GM21737 (cell line): ENCODE measurements at regions not wholly inside any gene's neighbourhood (a gene's known extent, or its start where the extent isn't known, plus 50 kb on each side); places are given as distances from the start of the nearest gene placed in this dataset.
"Not testable (repeated sequence)": the region's sequence is repeated elsewhere in the genome, so short reads cannot be mapped to it uniquely, and the experiment has no call there.

Experiments
- ATAC-seq: cut with Tn5 transposase; IDR thresholded peaks from one replicate; pipeline ENCODE4 v1.9.1; 2021; ENCODE audit warnings: mild to moderate bottlenecking, moderate library complexity; ENCODE audit not compliant: unreplicated experiment

GRCh38 chr2:2788076-2788475, 457.0 kb upstream of the MYT1L start:
- no peak for ATAC-seq

- no peak for ATAC-seq
Observed at GRCh38 chr2:2787301-2787907, 456.3 kb upstream of the MYT1L start.

DNA sequence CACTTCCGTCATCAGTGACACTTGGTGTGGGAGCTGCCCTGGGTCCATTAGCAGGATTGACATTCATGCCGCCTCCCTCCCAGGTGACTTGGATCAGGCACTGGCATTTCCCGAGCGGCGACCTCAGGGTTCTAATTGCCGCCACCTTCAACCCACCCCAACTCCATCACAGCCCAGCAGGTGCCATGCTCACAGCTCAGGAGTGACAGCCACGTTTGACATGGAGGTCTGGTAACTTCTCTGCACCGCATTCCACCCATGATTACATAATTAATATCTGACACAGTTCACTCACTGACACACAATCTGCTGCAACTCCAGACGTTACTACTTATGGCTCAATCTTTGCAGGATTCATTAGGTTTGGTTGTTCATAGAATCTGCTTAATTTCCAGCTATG, 450.9 kb upstream of the MYT1L start:
- ATAC-seq: no peak

DNA sequence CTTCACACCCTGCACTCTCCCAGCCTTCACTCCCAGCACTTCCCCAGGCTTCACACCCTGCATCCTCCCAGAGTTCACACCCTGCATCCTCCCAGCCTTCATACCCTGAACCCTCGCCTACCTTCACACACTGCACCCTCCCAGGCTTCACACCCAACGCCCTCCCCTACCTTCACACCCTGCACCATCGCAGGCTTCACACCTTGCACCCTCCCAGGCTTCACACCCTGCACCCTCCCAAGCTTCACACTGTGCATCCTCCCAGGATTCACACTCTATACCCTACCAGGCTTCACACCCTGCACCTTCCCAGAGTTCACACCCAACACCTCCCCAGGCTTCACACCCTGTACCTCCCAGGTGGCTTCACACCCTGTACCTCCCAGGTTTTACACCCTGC, 448.7 kb upstream of the MYT1L start:
- ATAC-seq: no peak

GRCh38 chr2:2777876-2778275, 446.8 kb upstream of the MYT1L start:
- no peak for ATAC-seq

- no peak for ATAC-seq
Observed at GRCh38 chr2:2777213-2777612, 446.1 kb upstream of the MYT1L start.

- no peak for ATAC-seq
Observed at GRCh38 chr2:2775018-2775417, 443.9 kb upstream of the MYT1L start.

- ATAC-seq: no peak
Observed at GRCh38 chr2:2773692-2774091, 442.6 kb upstream of the MYT1L start.

DNA sequence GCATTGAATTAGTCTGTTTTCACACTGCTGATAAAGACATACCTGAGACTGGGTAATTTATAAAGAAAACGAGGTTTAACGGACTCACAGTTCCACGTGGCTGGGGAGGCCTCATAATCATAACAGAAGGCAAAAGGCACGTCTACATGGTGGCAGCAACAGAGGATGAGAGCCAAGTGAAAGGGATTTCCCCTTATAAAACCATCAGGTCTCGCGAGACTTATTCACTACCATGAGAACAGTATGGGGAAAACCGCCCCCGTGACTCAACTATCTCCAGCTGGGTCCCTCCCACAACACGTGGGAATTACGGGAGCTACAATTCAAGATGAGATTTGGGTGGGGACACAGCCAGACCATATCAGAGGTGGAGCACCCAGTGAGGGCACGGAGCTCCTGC, 442.0 kb upstream of the MYT1L start:
- not testable (repeated sequence) for ATAC-seq

DNA sequence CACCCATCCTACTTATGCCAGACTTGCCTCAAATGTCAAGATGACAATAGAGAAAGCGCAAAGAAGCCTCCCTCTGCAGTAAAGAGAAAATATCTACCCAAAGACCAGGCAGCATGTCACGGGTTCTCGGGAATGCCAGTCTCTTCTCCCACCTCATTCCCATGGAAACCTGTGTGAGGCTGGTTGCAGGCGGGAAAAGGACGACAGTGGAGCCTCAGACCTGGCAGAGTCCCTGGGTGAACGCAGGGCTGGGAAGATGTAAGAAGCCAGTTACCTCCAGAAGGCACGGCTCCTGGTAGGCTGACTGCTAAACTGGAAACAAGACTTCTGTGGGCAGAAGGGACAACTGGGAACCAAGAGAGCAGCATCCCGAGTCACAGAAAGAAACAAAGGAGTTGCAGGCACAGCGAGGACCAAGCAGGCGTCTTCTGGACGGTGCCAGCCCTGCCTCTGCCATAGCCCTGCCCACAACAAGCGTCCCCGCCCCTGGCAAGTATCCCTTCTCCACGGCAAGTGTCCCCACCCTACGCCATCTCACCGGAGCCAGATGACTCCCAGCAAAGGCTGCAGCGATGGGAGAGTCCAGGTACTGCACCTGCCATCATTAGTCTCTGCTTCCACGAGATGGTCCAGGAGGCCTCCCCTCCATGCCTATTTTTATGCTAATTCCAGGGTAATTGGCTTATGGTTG, 440.8 kb upstream of the MYT1L start:
- no peak for ATAC-seq

- no peak for ATAC-seq
Observed at GRCh38 chr2:2769481-2770431, 438.7 kb upstream of the MYT1L start.

GRCh38 chr2:2768476-2768875, 437.4 kb upstream of the MYT1L start:
- ATAC-seq: no peak

DNA sequence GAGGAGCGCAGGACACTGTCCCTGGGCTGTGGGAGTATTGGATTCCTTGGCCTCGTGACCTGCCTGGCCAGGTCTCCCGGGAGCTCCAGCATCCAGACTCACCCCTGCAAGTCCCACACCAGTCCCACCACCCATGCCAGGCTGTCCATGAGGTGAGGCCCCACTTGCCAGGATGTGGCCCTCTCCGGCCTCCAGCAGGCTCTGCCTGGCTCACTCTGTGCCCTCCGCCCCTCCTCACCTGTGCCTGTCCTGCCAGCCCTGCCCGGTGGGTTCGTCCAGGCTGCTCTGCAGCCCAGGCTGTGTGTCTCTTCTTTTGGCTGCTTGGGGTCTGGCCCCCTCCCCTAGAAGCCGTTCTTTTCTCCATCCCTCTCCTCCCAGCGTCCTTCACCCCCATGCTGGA, 436.8 kb upstream of the MYT1L start:
- no peak for ATAC-seq

DNA sequence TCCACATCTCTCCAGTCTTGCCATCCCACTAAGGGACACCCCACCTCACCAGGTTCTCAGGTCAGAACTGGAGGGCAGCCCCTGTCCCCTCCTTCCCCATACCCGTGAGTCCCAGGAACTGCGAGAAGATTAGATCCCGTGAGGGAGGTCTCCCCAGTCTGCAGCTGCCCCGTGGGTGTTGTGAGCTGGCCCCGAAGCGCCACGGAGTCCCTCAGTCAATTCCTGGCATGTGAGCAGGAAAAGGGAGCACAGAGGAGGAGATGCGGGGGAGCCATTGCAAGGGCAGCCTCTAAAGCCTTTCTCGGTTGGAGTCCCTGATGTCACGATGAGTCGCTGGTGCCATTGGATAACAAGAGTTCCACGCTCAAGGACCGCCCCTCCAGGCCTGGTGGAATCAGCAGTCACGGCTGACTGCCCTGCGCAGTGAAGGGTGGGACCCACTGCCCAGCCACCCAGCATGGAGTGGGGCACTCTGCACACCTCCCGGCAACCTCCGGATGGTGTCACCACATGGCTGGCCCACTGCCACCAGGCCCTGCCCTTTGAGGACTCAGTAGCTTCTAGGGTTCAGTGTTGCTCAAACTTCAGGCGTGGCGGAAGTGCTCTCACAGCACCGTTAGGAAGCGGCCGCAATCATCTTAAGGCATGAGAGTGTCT, 434.9 kb upstream of the MYT1L start:
- no peak for ATAC-seq

DNA sequence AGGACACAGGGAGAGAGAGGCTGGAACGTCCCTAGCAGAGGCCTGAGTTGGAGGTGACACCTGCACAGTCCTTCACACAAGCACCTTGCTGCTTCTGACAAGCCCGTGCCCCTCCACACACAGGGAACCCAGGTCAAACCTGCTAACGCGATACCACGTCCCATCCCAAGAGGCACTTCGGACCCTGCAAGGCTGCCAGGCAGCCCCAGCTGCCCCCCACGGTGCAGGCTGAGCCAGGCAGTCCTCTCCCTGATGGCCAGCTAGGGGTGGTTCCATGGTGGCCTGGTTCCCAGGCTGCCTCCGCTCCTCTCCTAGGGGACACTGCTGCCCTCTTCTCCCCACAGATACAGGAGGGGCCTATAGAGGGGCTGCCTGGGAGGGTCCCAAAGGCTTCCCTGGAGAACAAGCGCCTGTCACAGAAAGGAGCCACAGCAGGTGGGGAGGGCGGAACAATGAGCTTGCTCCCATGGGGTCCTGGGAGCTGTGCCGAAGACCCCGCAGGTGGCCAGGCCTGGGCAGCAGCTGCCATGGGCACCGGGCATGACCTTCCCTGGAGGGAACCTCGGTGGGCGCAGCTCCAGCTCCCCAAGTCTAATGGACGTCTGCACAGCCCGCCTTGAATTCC, 434.2 kb upstream of the MYT1L start:
- no peak for ATAC-seq

DNA sequence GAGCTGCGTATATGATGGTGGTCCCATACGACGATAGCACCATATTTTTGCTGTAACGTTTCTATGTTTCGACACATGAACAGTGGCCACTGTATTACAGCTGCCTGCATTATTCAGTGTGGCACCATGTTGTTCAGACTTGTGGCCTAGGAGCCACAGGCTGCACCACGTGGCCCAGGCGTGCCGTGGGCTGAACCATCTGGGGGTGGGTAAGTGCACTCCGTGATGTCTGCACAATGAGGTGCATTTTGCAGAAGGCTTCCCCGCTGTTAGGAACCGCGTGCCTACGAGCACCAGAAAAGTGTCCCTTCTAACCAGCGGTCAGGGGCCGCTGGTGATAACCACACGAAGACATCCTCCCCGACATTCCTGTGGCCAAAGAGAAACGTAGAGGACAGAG, 433.7 kb upstream of the MYT1L start:
- no peak for ATAC-seq

DNA sequence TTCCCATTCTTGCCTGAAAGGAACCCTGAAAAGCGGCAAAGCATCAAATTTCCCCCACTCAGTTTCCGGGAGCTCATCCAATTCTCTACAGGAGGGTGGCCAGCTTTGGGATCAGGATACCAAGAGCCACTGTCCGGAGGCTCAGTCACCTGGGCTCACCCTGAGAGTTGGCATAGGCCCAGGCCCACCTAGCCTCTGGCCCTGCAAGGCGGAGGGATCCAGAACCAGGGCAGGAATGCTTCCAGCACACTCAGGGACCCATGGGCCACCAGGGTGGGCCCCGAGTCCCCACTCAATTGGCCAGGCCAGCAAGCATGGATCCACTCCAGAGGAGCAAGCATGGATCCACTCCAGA, 432.9 kb upstream of the MYT1L start:
- ATAC-seq: no peak

DNA sequence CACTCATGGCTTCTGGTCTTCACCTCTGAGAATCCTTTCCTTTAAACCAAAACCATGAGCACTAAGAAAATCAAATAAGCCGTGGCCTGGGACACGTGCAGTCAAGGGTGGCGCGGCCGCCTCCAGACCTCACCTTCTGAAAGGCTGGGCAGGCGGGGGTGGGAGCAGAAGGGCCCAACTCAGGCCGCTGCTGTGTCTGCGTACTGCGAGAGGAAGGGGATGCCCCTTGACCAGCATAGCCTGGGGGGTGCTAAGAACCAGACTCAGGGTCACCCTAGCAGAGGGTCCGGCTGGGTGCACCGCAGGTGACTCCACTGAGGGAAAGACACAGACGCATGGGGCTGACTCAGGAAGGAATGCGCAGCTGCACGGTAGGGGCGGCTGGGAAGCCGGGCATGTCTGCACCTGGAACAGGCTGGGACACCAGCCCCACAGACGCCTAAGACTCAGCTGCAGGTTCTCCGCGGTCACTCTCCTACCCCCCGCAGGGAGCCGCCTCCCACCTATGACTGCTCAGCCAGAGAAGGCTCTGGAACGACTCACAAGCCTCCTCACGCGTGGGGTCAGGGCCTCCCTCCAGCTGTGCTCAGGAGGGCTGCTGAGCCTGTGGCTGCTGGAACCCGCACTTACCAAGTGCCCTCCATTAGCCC, 432.4 kb upstream of the MYT1L start:
- ATAC-seq: no peak

DNA sequence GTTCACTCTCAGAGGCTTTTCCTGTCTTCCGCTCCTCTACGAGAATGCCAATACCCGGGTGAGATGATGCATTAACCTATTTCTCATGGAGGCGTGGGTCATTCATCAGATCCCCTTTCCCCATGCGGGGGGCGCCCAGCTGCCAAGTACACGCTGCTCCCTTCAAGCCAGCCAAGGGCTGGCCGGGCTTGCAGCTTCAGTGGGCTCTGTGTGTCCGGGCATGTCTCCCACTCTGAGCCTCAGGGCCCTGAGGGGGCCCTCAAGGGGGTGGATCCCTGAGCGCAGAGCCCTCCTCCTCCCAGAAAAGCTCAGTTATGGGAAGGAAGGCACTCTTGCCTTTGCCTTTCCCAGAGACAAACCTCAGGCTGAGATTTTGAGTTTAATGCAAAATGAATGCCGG, 431.8 kb upstream of the MYT1L start:
- ATAC-seq: no peak

DNA sequence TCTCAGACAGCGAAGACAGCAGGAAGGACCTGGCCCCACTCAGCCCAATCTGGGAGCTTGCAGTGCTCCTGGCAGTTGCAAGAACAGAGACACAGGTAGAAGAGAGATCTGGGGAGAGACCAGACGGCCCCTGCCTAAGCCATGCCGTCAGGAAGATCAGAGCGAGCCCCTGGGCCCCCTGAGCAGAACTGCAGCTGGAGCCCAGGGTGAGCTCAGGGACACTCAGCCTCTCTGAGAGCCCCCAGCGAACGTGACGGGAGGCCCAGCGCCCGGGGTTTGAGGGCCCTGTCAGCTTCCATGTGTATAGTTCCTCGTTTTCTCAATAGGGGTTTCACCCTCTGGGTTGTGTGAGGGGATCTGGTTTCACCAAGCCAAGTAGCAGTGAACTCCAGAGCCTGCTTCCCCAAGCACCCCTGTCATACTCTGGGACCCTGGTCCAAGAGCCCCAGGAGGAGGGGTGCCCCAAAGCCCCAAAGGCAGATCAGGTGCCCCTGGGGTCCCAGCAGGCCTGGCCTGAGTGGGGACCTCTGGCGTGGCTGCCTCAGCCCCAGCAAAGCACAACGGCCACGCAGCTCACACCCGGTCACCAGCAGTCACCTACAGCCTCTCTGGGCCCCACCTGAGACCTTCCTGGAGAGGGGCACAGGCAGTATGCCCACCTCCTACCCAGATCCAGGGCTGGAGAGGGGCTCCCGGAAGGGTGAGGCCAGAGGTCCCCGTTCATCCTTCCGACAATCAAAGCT, 431.3 kb upstream of the MYT1L start:
- ATAC-seq: no peak
